ENCODE measurements at regions not wholly inside any gene's neighbourhood (a gene's known extent, or its start where the extent isn't known, plus 50 kb on each side); places are given as distances from the start of the nearest gene placed in this dataset.

GRCh38 chr7:85638394-85638793, 451.5 kb upstream of the SEMA3D start:
- FAIRE-seq, result no peak

GRCh38 chr7:85634951-85635350, 448.1 kb upstream of the SEMA3D start:
- no peak for FAIRE-seq

GRCh38 chr7:85630904-85631600, 444.2 kb upstream of the SEMA3D start:
- no peak for FAIRE-seq

DNA sequence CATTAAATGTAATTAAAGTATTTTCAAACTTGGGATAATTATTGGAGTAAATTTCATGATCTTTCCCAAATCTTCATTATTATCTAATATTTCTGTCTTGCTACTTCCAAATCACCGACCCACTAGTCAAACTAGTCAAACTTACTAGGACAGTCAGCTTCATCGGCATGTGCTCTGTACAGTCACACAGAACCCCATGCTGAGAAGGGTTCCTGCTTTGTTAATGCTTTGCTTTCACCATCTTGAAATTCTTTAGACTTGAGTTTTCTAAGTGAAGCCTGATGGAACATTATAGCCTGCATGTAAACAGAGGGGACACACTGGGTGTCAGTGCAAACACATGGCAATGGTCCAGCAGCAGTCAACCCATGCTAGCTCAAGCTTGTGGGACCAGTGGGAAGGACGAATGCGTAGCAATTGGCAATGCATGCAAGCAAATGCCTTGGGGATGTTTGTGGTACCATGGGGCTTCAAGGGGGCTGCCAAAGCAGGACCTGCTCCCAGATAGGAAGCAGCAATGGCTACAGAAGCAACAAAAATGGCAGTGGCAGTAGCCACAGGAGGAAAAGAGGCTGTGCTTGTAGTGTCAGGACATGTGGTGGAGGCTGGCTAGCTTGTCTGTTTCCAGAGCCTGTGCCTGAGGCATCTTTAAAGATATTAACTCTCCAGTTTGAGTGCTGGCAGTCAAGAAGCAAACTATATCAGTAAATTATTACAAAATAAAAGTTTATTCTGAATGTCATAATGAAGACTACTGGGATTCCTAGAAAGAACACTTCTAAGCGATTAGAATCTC, 441.1 kb upstream of the SEMA3D start:
- no peak for FAIRE-seq

- no peak for FAIRE-seq
These were observed 435.2 kb upstream of the SEMA3D start for GRCh38 chr7:85622059-85622458.

DNA sequence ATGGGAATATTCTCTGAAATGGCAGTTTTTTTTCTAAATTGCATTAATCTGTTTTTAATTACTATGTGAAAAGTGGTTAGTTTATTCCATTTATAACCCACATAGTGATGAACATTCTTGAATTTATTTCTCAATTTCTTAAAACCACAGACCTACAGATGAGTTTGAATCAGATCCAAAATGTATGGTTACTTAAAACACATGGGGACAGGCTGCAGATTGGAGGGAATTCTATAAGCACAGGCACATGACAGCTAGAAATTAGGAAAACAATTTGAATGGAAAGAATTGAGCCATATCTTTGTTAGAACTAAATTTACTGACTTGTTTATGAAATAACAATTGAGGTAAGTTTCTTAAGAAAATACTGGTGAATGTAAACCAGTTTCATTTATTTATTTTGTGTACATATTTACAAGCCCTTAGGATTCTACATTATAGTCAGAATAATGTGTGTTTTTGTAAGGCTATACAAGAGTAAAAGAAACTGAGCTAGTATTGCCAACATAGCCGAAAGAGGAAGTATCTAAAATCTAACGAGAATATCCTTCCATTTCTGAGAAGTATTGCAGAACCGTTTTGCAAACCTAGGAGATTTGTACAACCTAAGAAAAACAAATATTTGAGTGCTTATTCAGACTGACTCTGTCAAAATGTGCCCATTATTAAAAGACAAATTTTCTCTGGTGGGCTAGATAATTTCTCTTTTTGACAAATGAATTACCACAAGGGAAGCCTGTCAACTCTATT, 434.3 kb upstream of the SEMA3D start:
- FAIRE-seq, result no peak

- FAIRE-seq, result no peak
These were observed 432.4 kb upstream of the SEMA3D start for GRCh38 chr7:85619236-85619635.

- FAIRE-seq, result no peak
These were observed 427.8 kb upstream of the SEMA3D start for GRCh38 chr7:85614684-85615083.

- FAIRE-seq, result no peak
These were observed 425.7 kb upstream of the SEMA3D start for GRCh38 chr7:85612514-85612913.

GRCh38 chr7:85608804-85609203, 421.9 kb upstream of the SEMA3D start:
- FAIRE-seq, result peak; percentile 29

DNA sequence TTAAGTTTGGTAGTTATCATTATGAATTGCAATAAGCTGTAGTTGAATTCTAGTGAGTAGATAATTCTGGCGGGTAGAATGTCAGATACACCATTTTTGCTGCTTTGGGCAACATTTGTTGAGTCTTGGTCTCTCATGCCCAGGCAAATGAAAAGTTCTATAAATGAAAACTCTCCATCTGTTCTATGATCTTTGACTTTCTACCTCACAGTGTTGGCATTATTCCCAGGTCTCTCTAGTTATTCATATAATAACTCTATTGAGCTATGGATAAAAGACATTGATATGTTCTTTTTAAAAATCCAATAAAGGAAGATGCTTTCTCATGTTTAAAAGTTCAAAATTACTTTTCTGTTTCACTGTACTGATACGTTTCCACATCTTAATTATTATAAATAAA, 415.3 kb upstream of the SEMA3D start:
- no peak for FAIRE-seq

- FAIRE-seq, result no peak
These were observed 413.5 kb upstream of the SEMA3D start for GRCh38 chr7:85600395-85600794.

DNA sequence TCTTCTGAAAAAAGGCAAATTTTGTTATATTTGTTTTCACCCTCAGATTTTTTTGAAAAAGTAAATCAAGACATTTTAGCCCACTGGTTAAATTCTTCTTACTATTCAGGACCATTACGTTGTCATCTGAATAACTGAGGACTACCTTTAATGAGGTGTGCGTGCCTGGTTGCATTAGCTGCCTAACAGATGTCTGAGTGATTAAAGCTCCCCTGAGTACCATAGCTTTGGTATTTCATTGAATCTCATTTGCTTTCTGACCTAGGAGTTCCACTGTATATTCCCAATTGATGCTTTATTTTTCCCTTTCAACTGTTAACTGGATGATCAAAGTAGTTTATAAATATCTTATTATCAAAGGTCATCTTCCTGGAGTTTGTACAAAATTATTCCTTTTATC, 410.0 kb upstream of the SEMA3D start:
- no peak for FAIRE-seq

GRCh38 chr7:85595750-85596178, 408.9 kb upstream of the SEMA3D start:
- FAIRE-seq, result no peak

- no peak for FAIRE-seq
These were observed 406.5 kb upstream of the SEMA3D start for GRCh38 chr7:85593355-85593754.

GRCh38 chr7:85587785-85588184, 400.9 kb upstream of the SEMA3D start:
- no peak for FAIRE-seq

DNA sequence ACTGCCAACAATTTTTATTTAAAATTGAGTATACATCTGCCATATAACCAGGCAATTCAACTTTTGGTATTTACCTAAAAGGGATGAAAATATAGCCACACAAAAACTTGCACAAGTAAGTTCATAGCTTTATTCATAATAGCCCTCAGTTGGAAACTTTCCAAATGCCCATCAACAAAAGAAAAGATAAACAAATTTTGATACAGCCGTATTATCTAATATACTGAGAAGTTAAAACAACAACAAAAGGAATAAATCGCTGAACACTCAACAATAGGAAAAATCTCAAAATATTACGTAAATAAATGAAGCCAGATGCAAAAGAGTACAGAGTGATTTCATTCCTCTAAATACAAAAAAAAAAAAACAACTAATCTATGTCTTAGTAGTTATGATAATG, 399.2 kb upstream of the SEMA3D start:
- FAIRE-seq, result no peak

DNA sequence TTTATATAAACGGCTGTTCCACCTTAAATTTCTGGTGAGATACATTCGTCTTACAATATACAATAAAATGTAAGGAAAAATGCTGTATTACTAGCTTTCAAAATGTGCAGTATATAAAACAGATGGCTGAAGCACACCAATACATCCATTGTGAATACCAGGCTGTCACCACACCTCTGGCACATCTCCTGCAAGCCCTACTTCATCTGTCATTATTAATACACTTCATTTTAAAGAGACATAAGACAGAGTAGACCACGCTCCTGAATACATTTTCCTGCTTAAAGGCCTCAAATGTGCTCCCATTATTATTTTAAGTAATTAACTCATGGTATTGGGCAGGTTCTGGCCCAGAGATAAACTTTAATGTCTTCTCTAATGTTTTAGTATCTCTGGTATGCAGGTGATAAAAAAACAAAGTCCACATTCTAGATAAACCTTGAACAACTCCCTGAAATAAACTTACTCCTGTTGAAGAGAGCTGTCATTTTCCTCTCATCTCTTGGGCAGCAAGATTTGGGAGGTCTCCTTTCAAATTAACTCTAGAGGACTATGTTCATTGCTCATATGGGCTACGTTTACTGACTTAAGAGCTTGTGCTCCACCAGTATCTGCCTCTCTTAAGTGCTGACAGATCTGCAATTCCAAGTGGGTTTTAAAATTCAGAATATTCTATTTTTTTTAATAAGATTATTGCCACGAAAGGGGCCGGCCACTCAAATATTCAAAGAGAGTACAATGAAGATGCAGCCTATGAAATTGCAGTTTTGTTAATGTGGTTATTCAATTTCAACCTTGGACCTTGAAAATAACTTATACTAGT, 396.5 kb upstream of the SEMA3D start:
- FAIRE-seq, result no peak

DNA sequence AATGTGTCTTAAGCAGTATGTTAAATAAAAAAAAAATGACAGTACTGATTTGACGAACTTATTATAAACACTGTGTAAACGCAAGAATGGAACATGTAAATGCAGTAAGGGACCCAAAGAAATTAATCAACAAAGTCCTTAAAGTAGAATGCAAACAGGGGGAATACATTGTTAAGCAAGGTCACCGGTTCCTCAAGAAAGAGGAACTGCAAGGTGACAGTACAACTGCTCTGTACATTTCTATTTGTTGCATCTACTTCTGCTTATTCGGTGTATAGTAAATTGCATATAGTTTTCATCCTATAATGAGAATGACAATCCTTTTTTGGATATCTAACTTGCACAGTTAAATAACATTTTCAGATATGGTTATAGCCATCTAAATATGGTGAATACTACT, 387.0 kb upstream of the SEMA3D start:
- FAIRE-seq, result no peak

- FAIRE-seq, result no peak
These were observed 386.5 kb upstream of the SEMA3D start for GRCh38 chr7:85573346-85573745.

GRCh38 chr7:85570898-85571297, 384.0 kb upstream of the SEMA3D start:
- FAIRE-seq, result no peak

DNA sequence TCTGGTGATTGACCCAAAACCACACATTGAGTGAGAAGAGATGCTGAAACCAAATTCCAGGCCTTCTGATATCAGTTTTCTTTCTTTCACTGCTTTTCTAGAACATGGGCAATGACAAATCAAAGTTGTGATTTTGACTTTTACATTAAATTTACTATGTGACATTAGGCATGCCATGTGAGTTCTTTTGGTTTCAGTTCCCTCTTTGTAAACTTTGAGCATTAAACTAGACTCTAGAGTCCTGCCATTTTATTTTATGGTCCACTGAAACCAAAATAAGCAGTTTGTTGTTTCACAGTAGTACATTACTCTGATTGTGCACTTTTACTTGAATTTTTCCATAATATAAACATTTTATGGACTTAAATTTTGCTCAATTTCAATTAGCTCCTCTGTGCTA, 381.1 kb upstream of the SEMA3D start:
- FAIRE-seq, result no peak

Measured in endometrium (tissue), 2 donors.